ENCODE measurements at regions not wholly inside any gene's neighbourhood (a gene's known extent, or its start where the extent isn't known, plus 50 kb on each side); places are given as distances from the start of the nearest gene placed in this dataset.
"Not testable (repeated sequence)": the region's sequence is repeated elsewhere in the genome, so short reads cannot be mapped to it uniquely, and the experiment has no call there.

- DNase-seq (ENCODE audit: low read depth) = no peak
Observed at GRCh38 chr22:22716136-22716665, 71.8 kb downstream of the GGTLC2 start.

GRCh38 chr22:22717664-22718063, 73.2 kb downstream of the GGTLC2 start:
- DNase-seq (ENCODE audit: low read depth) = no peak

- DNase-seq (ENCODE audit: low read depth) = peak; percentile 33
Observed at GRCh38 chr22:22720201-22720723, 75.8 kb downstream of the GGTLC2 start.

- DNase-seq (ENCODE audit: low read depth) = peak; percentile 47
Observed at GRCh38 chr22:22720724-22721261, 76.4 kb downstream of the GGTLC2 start.

- DNase-seq (ENCODE audit: low read depth) = peak; percentile 83
Observed at GRCh38 chr22:22721681-22722354, 77.4 kb downstream of the GGTLC2 start.

GRCh38 chr22:22728382-22728781, 84.0 kb downstream of the GGTLC2 start:
- DNase-seq (ENCODE audit: low read depth) = peak; percentile 22

- DNase-seq (ENCODE audit: low read depth) = no peak
Observed at GRCh38 chr22:22730655-22731373, 86.4 kb downstream of the GGTLC2 start.

GRCh38 chr22:22731374-22731676, 86.9 kb downstream of the GGTLC2 start:
- no peak for DNase-seq (ENCODE audit: low read depth)

GRCh38 chr22:22733006-22733405, 88.6 kb downstream of the GGTLC2 start:
- not testable (repeated sequence) for DNase-seq (ENCODE audit: low read depth)

GRCh38 chr22:22733881-22734373, 89.5 kb downstream of the GGTLC2 start:
- no peak for DNase-seq (ENCODE audit: low read depth)

- DNase-seq (ENCODE audit: low read depth) = not testable (repeated sequence)
Observed at GRCh38 chr22:22734395-22735272, 90.2 kb downstream of the GGTLC2 start.

- not testable (repeated sequence) for DNase-seq (ENCODE audit: low read depth)
Observed at GRCh38 chr22:22735276-22735675, 90.9 kb downstream of the GGTLC2 start.

GRCh38 chr22:22735695-22736611, 91.5 kb downstream of the GGTLC2 start:
- DNase-seq (ENCODE audit: low read depth) = no peak

- no peak for DNase-seq (ENCODE audit: low read depth)
Observed at GRCh38 chr22:22737590-22737989, 93.2 kb downstream of the GGTLC2 start.

- no peak for DNase-seq (ENCODE audit: low read depth)
Observed at GRCh38 chr22:22738959-22739585, 94.7 kb downstream of the GGTLC2 start.

GRCh38 chr22:22740560-22741276, 96.3 kb downstream of the GGTLC2 start:
- no peak for DNase-seq (ENCODE audit: low read depth)

- no peak for DNase-seq (ENCODE audit: low read depth)
Observed at GRCh38 chr22:22741843-22742242, 97.4 kb downstream of the GGTLC2 start.

GRCh38 chr22:22742641-22743040, 98.2 kb downstream of the GGTLC2 start:
- no peak for DNase-seq (ENCODE audit: low read depth)

GRCh38 chr22:22743128-22743760, 98.8 kb downstream of the GGTLC2 start:
- no peak for DNase-seq (ENCODE audit: low read depth)

Data from renal cortical epithelial cell (primary cell).